PC-9 (cell line): ENCODE measurements at regions not wholly inside any gene's neighbourhood (a gene's known extent, or its start where the extent isn't known, plus 50 kb on each side); places are given as distances from the start of the nearest gene placed in this dataset.

Experiments used
- BruUV-seq: library from RNA; stranded (reverse); fragments of 400-500 nt; replicated peaks from 2 replicates; lab custom pipeline; 2021; lab: Mats Ljungman, UMichigan
- CTCF ChIA-PET: fragments of 300-600 bp; sonication (Branson Sonifier 250); formaldehyde crosslinking; loops from one replicate; lab custom pipeline; 2022; ENCODE audit warnings: antibody characterized with exemption; lab: Charles Lee
- POLR2A ChIA-PET: fragments of 300-600 bp; sonication (Branson Sonifier 250); formaldehyde crosslinking; loops from one replicate; lab custom pipeline; 2022; ENCODE audit warnings: antibody characterized with exemption; ENCODE audit not compliant: unreplicated experiment; lab: Charles Lee
- DNase-seq, 2 experiments: peaks; one replicate each; pipeline versions ENCODE4 v3.0.0 to v3.0.0-alpha.2; 2015 to 2022; ENCODE audit warnings: mixed read lengths in 1 of 2
- H2AFZ ChIP-seq: fragments of 200-600 bp; sonication (generic); 2 replicates; pipeline ENCODE4 v1.8.1; 2017; ENCODE audit warnings: antibody characterized with exemption
- H3F3A ChIP-seq: fragments of 200-600 bp; sonication (generic); 2 replicates; pipeline ENCODE4 v1.8.1; 2017; ENCODE audit warnings: antibody characterized with exemption, mild to moderate bottlenecking, low read depth; ENCODE audit not compliant: insufficient read depth
- H3K27ac ChIP-seq: fragments of 200-600 bp; sonication (generic); 2 replicates; pipeline ENCODE4 v1.6.1; 2016; ENCODE audit warnings: mixed run types
- H3K27me3 ChIP-seq: fragments of 200-600 bp; sonication (generic); 2 replicates; pipeline ENCODE4 v1.6.1; 2016; ENCODE audit warnings: low read depth, mixed run types; ENCODE audit not compliant: insufficient read depth
- H3K36me3 ChIP-seq: fragments of 200-600 bp; sonication (generic); 2 replicates; pipeline ENCODE4 v1.6.1; 2016; ENCODE audit warnings: low read depth, mixed run types
- H3K4me1 ChIP-seq: fragments of 200-600 bp; sonication (generic); replicated peaks from 2 replicates; pipeline ENCODE4 v1.6.1; 2016; ENCODE audit warnings: mixed run types; ENCODE audit not compliant: insufficient read depth
- H3K4me2 ChIP-seq: fragments of 200-600 bp; sonication (generic); 2 replicates; pipeline ENCODE4 v1.6.1; 2017; ENCODE audit warnings: mixed run types
- H3K4me3 ChIP-seq: fragments of 200-600 bp; sonication (generic); 2 replicates; pipeline ENCODE4 v1.6.1; 2016; ENCODE audit warnings: mixed run types
- H3K79me2 ChIP-seq: fragments of 200-600 bp; sonication (generic); 2 replicates; pipeline ENCODE4 v1.6.1; 2017; ENCODE audit warnings: low read depth, mixed run types
- H3K9me2 ChIP-seq: fragments of 200-600 bp; sonication (generic); 2 replicates; pipeline ENCODE4 v1.8.1; 2017; ENCODE audit warnings: mild to moderate bottlenecking; ENCODE audit not compliant: insufficient read depth
- H3K9me3 ChIP-seq: fragments of 200-600 bp; sonication (generic); 2 replicates; pipeline ENCODE4 v1.8.1; 2016; ENCODE audit warnings: low read depth; ENCODE audit not compliant: insufficient read depth
- H4K20me1 ChIP-seq: fragments of 200-600 bp; sonication (generic); 2 replicates; pipeline ENCODE4 v1.8.1; 2017; ENCODE audit not compliant: insufficient read depth
- EZH2 ChIP-seq: fragments of 200-600 bp; sonication (generic); IDR thresholded peaks from 2 replicates; pipeline ENCODE4 v1.8.0; 2017; ENCODE audit warnings: antibody characterized with exemption, low read depth
- intact Hi-C: fragments of 100-400 bp; cut with micrococcal nuclease; formaldehyde crosslinking; loops from one replicate; pipeline ENCODE4 v1.10.0; 2022; ENCODE audit not compliant: unreplicated experiment
- TF ChIP-seq, protein P1 (sequence below): fragments of 200-600 bp; sonication (generic); conservative IDR thresholded peaks from 2 replicates; pipeline ENCODE4 v1.6.1; 2017; ENCODE audit warnings: mixed run types, antibody characterized with exemption, mild to moderate bottlenecking, moderate library complexity

DNA sequence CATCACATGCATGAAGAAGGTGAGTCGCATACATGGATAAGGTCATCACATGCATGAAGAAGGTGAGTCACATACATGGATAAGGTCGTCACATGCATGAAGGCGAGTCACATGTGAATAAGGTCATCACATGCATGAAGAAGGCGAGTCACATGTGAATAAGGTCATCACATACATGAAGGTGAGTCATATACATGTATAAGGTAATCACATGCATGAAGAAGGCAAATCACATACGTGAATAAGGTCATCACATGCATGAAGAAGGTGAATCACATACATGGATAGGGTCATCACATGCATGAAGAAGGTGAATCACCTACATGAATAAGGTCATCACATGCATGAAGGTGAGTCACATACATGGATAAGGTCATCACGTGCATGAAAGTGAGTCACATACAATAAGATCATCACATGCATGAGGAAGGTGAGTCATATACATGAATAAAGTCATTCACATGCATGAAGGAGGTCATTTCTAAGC is 105.1 kb upstream of the SDK2 start:
- TF ChIP-seq, protein P1, sequence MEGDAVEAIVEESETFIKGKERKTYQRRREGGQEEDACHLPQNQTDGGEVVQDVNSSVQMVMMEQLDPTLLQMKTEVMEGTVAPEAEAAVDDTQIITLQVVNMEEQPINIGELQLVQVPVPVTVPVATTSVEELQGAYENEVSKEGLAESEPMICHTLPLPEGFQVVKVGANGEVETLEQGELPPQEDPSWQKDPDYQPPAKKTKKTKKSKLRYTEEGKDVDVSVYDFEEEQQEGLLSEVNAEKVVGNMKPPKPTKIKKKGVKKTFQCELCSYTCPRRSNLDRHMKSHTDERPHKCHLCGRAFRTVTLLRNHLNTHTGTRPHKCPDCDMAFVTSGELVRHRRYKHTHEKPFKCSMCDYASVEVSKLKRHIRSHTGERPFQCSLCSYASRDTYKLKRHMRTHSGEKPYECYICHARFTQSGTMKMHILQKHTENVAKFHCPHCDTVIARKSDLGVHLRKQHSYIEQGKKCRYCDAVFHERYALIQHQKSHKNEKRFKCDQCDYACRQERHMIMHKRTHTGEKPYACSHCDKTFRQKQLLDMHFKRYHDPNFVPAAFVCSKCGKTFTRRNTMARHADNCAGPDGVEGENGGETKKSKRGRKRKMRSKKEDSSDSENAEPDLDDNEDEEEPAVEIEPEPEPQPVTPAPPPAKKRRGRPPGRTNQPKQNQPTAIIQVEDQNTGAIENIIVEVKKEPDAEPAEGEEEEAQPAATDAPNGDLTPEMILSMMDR, result no peak
- TF ChIP-seq EZH2, result no peak
- Histone ChIP-seq H3K9me3 (no peaks in the 10 kb centered on the region), H2AFZ (no peak overlapping the region), H3F3A (no peaks in the 10 kb centered on the region), H4K20me1 (no peaks in the 10 kb centered on the region), H3K4me3 (no peak overlapping the region), H3K4me1 (no peaks in the 10 kb centered on the region), H3K79me2 (no peaks in the 10 kb centered on the region), H3K27me3 (peaks cover 100% of the 10 kb centered on the region), H3K9me2 (no peaks in the 10 kb centered on the region), H3K27ac (no peak overlapping the region), H3K4me2 (no peak overlapping the region), H3K36me3 (no peaks in the 10 kb centered on the region)
- DNase-seq, result no peak
- BruUV-seq, result no TSS peak
- intact Hi-C loops, result no loop called here
- ChIA-PET CTCF (no interaction called here), POLR2A (no interaction called here)

DNA sequence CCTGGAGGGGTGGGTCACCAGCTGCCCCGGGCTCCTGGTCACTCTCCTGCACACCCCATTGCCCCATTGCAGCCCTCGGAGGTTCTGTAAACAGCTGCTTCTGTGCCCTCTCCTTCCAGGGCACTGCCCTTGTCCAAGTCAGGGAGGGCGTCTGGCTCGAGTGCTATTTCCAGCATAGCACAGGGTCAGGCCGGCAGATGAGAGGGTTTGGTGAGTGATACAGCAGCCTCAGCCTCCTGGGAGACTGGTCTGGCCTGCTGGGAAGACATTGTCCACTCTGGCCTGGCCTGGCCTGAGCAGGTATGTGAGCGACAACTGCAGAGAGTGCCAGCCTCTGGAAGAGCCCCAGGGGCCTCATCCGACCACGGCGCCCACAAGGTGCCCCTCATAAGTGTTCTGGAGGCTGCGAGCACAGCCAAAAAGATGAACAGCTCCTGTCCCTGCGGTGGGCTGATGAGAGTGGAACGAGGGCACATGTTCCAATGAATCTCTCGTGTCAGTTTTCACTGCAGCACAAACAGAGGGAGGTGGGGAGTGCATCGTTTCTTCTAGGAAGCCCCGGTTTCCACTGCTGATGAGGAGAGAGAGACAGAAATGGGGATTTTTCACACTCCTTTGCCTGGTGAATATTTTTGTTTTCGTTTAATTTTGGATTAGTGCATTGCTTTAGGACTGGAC is 105.8 kb upstream of the SDK2 start:
- TF ChIP-seq, protein P1, result no peak
- TF ChIP-seq EZH2, result no peak

DNA sequence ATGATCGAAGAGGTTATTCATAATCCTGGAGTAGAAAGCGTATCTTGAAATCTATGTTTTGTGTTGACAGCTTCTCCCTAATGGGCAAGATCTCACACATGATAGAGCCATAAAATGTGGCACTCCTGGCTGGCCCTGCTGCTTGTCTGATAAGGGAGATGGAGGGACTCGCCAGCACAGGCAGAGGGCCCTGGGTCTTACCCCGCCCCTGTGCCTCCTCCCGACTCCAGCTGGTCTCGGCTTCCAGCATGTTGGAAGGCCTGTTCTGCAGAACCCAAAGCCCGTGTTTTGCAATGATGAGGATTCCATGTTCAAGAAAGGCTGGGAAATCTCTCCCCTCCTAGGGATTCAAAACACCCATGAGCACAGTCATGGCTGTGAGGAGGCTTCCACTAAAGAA is 106.7 kb upstream of the SDK2 start:
- H3K36me3 ChIP-seq, result no peaks in the 10 kb centered on the region

More for the DNA sequence above, 105.8 kb upstream of the SDK2 start:
- CTCF ChIA-PET, result no interaction called here
- H3K9me2 ChIP-seq, result no peaks in the 10 kb centered on the region
- DNase-seq, result no peak
- no peak overlapping the region for H3K27ac ChIP-seq
- no peaks in the 10 kb centered on the region for H4K20me1 ChIP-seq
- BruUV-seq, result no TSS peak
- H2AFZ ChIP-seq, result no peak overlapping the region
- no peak overlapping the region for H3K4me3 ChIP-seq
- peaks cover 100% of the 10 kb centered on the region for H3K27me3 ChIP-seq
- H3K4me2 ChIP-seq, result no peak overlapping the region
- intact Hi-C loops, result no loop called here
- no peaks in the 10 kb centered on the region for H3K9me3 ChIP-seq
- no peaks in the 10 kb centered on the region for H3K36me3 ChIP-seq
- H3K79me2 ChIP-seq, result no peaks in the 10 kb centered on the region
- H3F3A ChIP-seq, result no peaks in the 10 kb centered on the region
- POLR2A ChIA-PET, result no interaction called here
- no peaks in the 10 kb centered on the region for H3K4me1 ChIP-seq

More for the DNA sequence above, 106.7 kb upstream of the SDK2 start:
- no peak for TF ChIP-seq EZH2
- TF ChIP-seq, protein P1, result no peak
- H3K9me2 ChIP-seq, result no peaks in the 10 kb centered on the region
- peaks cover 100% of the 10 kb centered on the region for H3K27me3 ChIP-seq
- H3K27ac ChIP-seq, result no peak overlapping the region
- no TSS peak for BruUV-seq
- intact Hi-C loops, result no loop called here
- DNase-seq, result no peak
- H3K79me2 ChIP-seq, result no peaks in the 10 kb centered on the region
- H3F3A ChIP-seq, result no peaks in the 10 kb centered on the region
- no peak overlapping the region for H3K4me3 ChIP-seq
- H2AFZ ChIP-seq, result no peak overlapping the region
- H3K4me2 ChIP-seq, result no peak overlapping the region
- POLR2A ChIA-PET, result no interaction called here
- H4K20me1 ChIP-seq, result no peaks in the 10 kb centered on the region; the same call in 1 of the 2 replicates
- H3K4me1 ChIP-seq, result no peaks in the 10 kb centered on the region
- CTCF ChIA-PET, result no interaction called here
- H3K9me3 ChIP-seq, result no peaks in the 10 kb centered on the region
